Glomerular endothelial cell (primary cell): ENCODE measurements at regions not wholly inside any gene's neighbourhood (a gene's known extent, or its start where the extent isn't known, plus 50 kb on each side); places are given as distances from the start of the nearest gene placed in this dataset.
"Not testable (repeated sequence)": the region's sequence is repeated elsewhere in the genome, so short reads cannot be mapped to it uniquely, and the experiment has no call there.

ENCODE experiments used
- DNase-seq: peaks from one replicate; pipeline ENCODE4 v3.0.0-alpha.2; 2011; ENCODE audit warnings: low read depth, low spot score; ENCODE audit errors: extremely low read depth

GRCh38 chr12:131586269-131586668, 124.6 kb upstream of the SFSWAP start:
- no peak for DNase-seq

GRCh38 chr12:131586761-131587160, 124.1 kb upstream of the SFSWAP start:
- DNase-seq: no peak

- DNase-seq: no peak
Observed at GRCh38 chr12:131587565-131587964, 123.3 kb upstream of the SFSWAP start.

- DNase-seq: no peak
Observed at GRCh38 chr12:131589221-131589897, 121.5 kb upstream of the SFSWAP start.

GRCh38 chr12:131589966-131590365, 120.9 kb upstream of the SFSWAP start:
- DNase-seq: no peak

GRCh38 chr12:131591136-131591535, 119.8 kb upstream of the SFSWAP start:
- no peak for DNase-seq

- DNase-seq: no peak
Observed at GRCh38 chr12:131591714-131592709, 118.9 kb upstream of the SFSWAP start.

- no peak for DNase-seq
Observed at GRCh38 chr12:131592972-131593371, 117.9 kb upstream of the SFSWAP start.

GRCh38 chr12:131593406-131593805, 117.5 kb upstream of the SFSWAP start:
- DNase-seq: no peak

GRCh38 chr12:131596115-131596514, 114.8 kb upstream of the SFSWAP start:
- DNase-seq: no peak

GRCh38 chr12:131597333-131597732, 113.6 kb upstream of the SFSWAP start:
- no peak for DNase-seq

GRCh38 chr12:131598717-131599116, 112.2 kb upstream of the SFSWAP start:
- no peak for DNase-seq

- no peak for DNase-seq
Observed at GRCh38 chr12:131599190-131600159, 111.4 kb upstream of the SFSWAP start.

- DNase-seq: no peak
Observed at GRCh38 chr12:131600160-131600532, 110.7 kb upstream of the SFSWAP start.

GRCh38 chr12:131601499-131601898, 109.4 kb upstream of the SFSWAP start:
- DNase-seq: not testable (repeated sequence)

GRCh38 chr12:131603106-131603938, 107.6 kb upstream of the SFSWAP start:
- no peak for DNase-seq

- DNase-seq: no peak
Observed at GRCh38 chr12:131603939-131604795, 106.7 kb upstream of the SFSWAP start.

GRCh38 chr12:131604859-131605258, 106.0 kb upstream of the SFSWAP start:
- no peak for DNase-seq

- no peak for DNase-seq
Observed at GRCh38 chr12:131605304-131605829, 105.5 kb upstream of the SFSWAP start.
